ENCODE measurements at regions not wholly inside any gene's neighbourhood (a gene's known extent, or its start where the extent isn't known, plus 50 kb on each side); places are given as distances from the start of the nearest gene placed in this dataset.

- TF ChIP-seq CTCF (IDR thresholded peaks at IDR 0.05) (no peak), POLR2A (IDR thresholded peaks at IDR 0.05) (no peak)
Observed at GRCh38 chr2:47226923-47227220, 50.6 kb upstream of the CALM2 start.
